ENCODE measurements at regions not wholly inside any gene's neighbourhood (a gene's known extent, or its start where the extent isn't known, plus 50 kb on each side); places are given as distances from the start of the nearest gene placed in this dataset.

GRCh38 chr13:60957816-60958215 is 457.8 kb downstream of the PCDH20 start:
- Histone ChIP-seq H3K4me3 (ENCODE audit: low read length) (no peak overlapping the region), H3K27me3 (ENCODE audit: control insufficient read depth, low read length) (no peaks in the 10 kb centered on the region), H3K9me2 (replicated peaks; ENCODE audit: control insufficient read depth, low read length) (no peaks in the 10 kb centered on the region), H3K4me2 (ENCODE audit: low read length) (no peak overlapping the region), H3K9me3 (ENCODE audit: control insufficient read depth, insufficient read depth, low read length) (no peaks in the 10 kb centered on the region), H4K20me1 (ENCODE audit: control insufficient read depth, insufficient read depth, low read depth, low read length) (no peaks in the 10 kb centered on the region), H3F3A (ENCODE audit: control insufficient read depth, insufficient read depth) (no peaks in the 10 kb centered on the region), H3K4me1 (ENCODE audit: control insufficient read depth, low read length) (no peaks in the 10 kb centered on the region), H3K27ac (ENCODE audit: low read depth, low read length) (no peak overlapping the region), H3K36me3 (ENCODE audit: control insufficient read depth, low read length) (no peaks in the 10 kb centered on the region), H3K79me2 (ENCODE audit: control insufficient read depth, low read length) (no peaks in the 10 kb centered on the region)
- no peak for TF ChIP-seq CTCF (IDR thresholded peaks at IDR 0.05; ENCODE audit: low read depth, low read length, poor library complexity, severe bottlenecking)

- Histone ChIP-seq H3F3A (ENCODE audit: control insufficient read depth, insufficient read depth) (no peaks in the 10 kb centered on the region), H3K27me3 (ENCODE audit: control insufficient read depth, low read length) (no peaks in the 10 kb centered on the region), H3K9me2 (replicated peaks; ENCODE audit: control insufficient read depth, low read length) (no peaks in the 10 kb centered on the region), H3K4me3 (ENCODE audit: low read length) (no peak overlapping the region), H3K9me3 (ENCODE audit: control insufficient read depth, insufficient read depth, low read length) (no peaks in the 10 kb centered on the region), H3K4me2 (ENCODE audit: low read length) (no peak overlapping the region), H4K20me1 (ENCODE audit: control insufficient read depth, insufficient read depth, low read depth, low read length) (no peaks in the 10 kb centered on the region), H3K79me2 (ENCODE audit: control insufficient read depth, low read length) (no peaks in the 10 kb centered on the region), H3K27ac (ENCODE audit: low read depth, low read length) (no peak overlapping the region), H3K36me3 (ENCODE audit: control insufficient read depth, low read length) (no peaks in the 10 kb centered on the region), H3K4me1 (ENCODE audit: control insufficient read depth, low read length) (no peaks in the 10 kb centered on the region)
- TF ChIP-seq CTCF (IDR thresholded peaks at IDR 0.05; ENCODE audit: low read depth, low read length, poor library complexity, severe bottlenecking) (no peak), EZH2phosphoT487 (IDR thresholded peaks at IDR 0.05; ENCODE audit: borderline replicate concordance, low read length) (no peak)
Measured at GRCh38 chr13:60945396-60945795, 470.3 kb downstream of the PCDH20 start.

- Histone ChIP-seq H4K20me1 (ENCODE audit: control insufficient read depth, insufficient read depth, low read depth, low read length) (no peaks in the 10 kb centered on the region), H3K4me2 (ENCODE audit: low read length) (no peak overlapping the region), H3K9me3 (ENCODE audit: control insufficient read depth, insufficient read depth, low read length) (no peaks in the 10 kb centered on the region), H3K9me2 (replicated peaks; ENCODE audit: control insufficient read depth, low read length) (no peaks in the 10 kb centered on the region), H3K27ac (ENCODE audit: low read depth, low read length) (no peak overlapping the region), H3K79me2 (ENCODE audit: control insufficient read depth, low read length) (no peaks in the 10 kb centered on the region), H3K36me3 (ENCODE audit: control insufficient read depth, low read length) (no peaks in the 10 kb centered on the region), H3F3A (ENCODE audit: control insufficient read depth, insufficient read depth) (no peaks in the 10 kb centered on the region), H3K4me1 (ENCODE audit: control insufficient read depth, low read length) (no peaks in the 10 kb centered on the region), H3K27me3 (ENCODE audit: control insufficient read depth, low read length) (no peaks in the 10 kb centered on the region), H3K4me3 (ENCODE audit: low read length) (no peak overlapping the region)
- TF ChIP-seq EZH2phosphoT487 (IDR thresholded peaks at IDR 0.05; ENCODE audit: borderline replicate concordance, low read length): no peak
- TF ChIP-seq CTCF (IDR thresholded peaks at IDR 0.05; ENCODE audit: low read depth, low read length, poor library complexity, severe bottlenecking): no peak
Measured at GRCh38 chr13:60944863-60945262, 470.8 kb downstream of the PCDH20 start.

GRCh38 chr13:60944016-60944415 is 471.6 kb downstream of the PCDH20 start:
- Histone ChIP-seq H4K20me1 (ENCODE audit: control insufficient read depth, insufficient read depth, low read depth, low read length) (no peaks in the 10 kb centered on the region), H3K4me3 (ENCODE audit: low read length) (no peak overlapping the region), H3K27ac (ENCODE audit: low read depth, low read length) (no peak overlapping the region), H3K27me3 (ENCODE audit: control insufficient read depth, low read length) (no peaks in the 10 kb centered on the region), H3K9me2 (replicated peaks; ENCODE audit: control insufficient read depth, low read length) (no peaks in the 10 kb centered on the region), H3K36me3 (ENCODE audit: control insufficient read depth, low read length) (no peaks in the 10 kb centered on the region), H3K9me3 (ENCODE audit: control insufficient read depth, insufficient read depth, low read length) (no peaks in the 10 kb centered on the region), H3K79me2 (ENCODE audit: control insufficient read depth, low read length) (no peaks in the 10 kb centered on the region), H3F3A (ENCODE audit: control insufficient read depth, insufficient read depth) (no peaks in the 10 kb centered on the region), H3K4me2 (ENCODE audit: low read length) (no peak overlapping the region), H3K4me1 (ENCODE audit: control insufficient read depth, low read length) (no peaks in the 10 kb centered on the region)
- TF ChIP-seq EZH2phosphoT487 (IDR thresholded peaks at IDR 0.05; ENCODE audit: borderline replicate concordance, low read length): no peak
- no peak for TF ChIP-seq CTCF (IDR thresholded peaks at IDR 0.05; ENCODE audit: low read depth, low read length, poor library complexity, severe bottlenecking)

Measured in DOHH2 (cell line).